Stimulated activated CD8-positive, alpha-beta memory T cell treated with anti-CD3 and anti-CD28 coated beads, Interleukin-7, amount 100 ng/mL, for 48 hours (primary cell): ENCODE measurements at regions not wholly inside any gene's neighbourhood (a gene's known extent, or its start where the extent isn't known, plus 50 kb on each side); places are given as distances from the start of the nearest gene placed in this dataset.

Experiments
- DNase-seq, 2 donors: peaks; one replicate each; pipeline ENCODE4 v3.0.0-alpha.2; 2020; ENCODE audit warnings: low read depth in 1 of 2; ENCODE audit errors: extremely low read depth in 1 of 2

GRCh38 chr11:109553284-109553683 lies 131.3 kb downstream of the C11orf87 start:
- no peak for DNase-seq

- DNase-seq: no peak
Measured at GRCh38 chr11:109554951-109555350, 133.0 kb downstream of the C11orf87 start.

GRCh38 chr11:109564241-109564640 lies 142.3 kb downstream of the C11orf87 start:
- no peak for DNase-seq

GRCh38 chr11:109582470-109582869 lies 160.5 kb downstream of the C11orf87 start:
- no peak for DNase-seq

GRCh38 chr11:109584001-109584972 lies 162.3 kb downstream of the C11orf87 start:
- no peak for DNase-seq

GRCh38 chr11:109586789-109587188 lies 164.8 kb downstream of the C11orf87 start:
- no peak for DNase-seq

- no peak for DNase-seq
Measured at GRCh38 chr11:109590782-109591181, 168.8 kb downstream of the C11orf87 start.

GRCh38 chr11:109597336-109597735 lies 175.3 kb downstream of the C11orf87 start:
- DNase-seq: no peak

GRCh38 chr11:109604481-109605400 lies 182.8 kb downstream of the C11orf87 start:
- DNase-seq: no peak

- DNase-seq: no peak
Measured at GRCh38 chr11:109606256-109606655, 184.3 kb downstream of the C11orf87 start.

GRCh38 chr11:109609454-109610185 lies 187.6 kb downstream of the C11orf87 start:
- DNase-seq: no peak

- DNase-seq: no peak
Measured at GRCh38 chr11:109612496-109612895, 190.5 kb downstream of the C11orf87 start.

- no peak for DNase-seq
Measured at GRCh38 chr11:109619498-109619897, 197.5 kb downstream of the C11orf87 start.

GRCh38 chr11:109629734-109630133 lies 207.7 kb downstream of the C11orf87 start:
- no peak for DNase-seq

GRCh38 chr11:109641549-109641948 lies 219.6 kb downstream of the C11orf87 start:
- no peak for DNase-seq

GRCh38 chr11:109644152-109644551 lies 222.2 kb downstream of the C11orf87 start:
- DNase-seq: no peak

- no peak for DNase-seq
Measured at GRCh38 chr11:109648804-109649203, 226.8 kb downstream of the C11orf87 start.

GRCh38 chr11:109654091-109654490 lies 232.1 kb downstream of the C11orf87 start:
- DNase-seq: no peak

GRCh38 chr11:109658190-109658589 lies 236.2 kb downstream of the C11orf87 start:
- no peak for DNase-seq

GRCh38 chr11:109667719-109668118 lies 245.7 kb downstream of the C11orf87 start:
- no peak for DNase-seq
